H9 (cell line): ENCODE measurements at regions not wholly inside any gene's neighbourhood (a gene's known extent, or its start where the extent isn't known, plus 50 kb on each side); places are given as distances from the start of the nearest gene placed in this dataset.

Source experiments
- DNase-seq: peaks from one replicate; pipeline ENCODE4 v3.0.0-alpha.2; 2017
- H2AFZ ChIP-seq: one replicate; pipeline ENCODE4 v1.6.1; 2013; ENCODE audit warnings: mild to moderate bottlenecking, low read length, control low read depth, moderate library complexity
- H2AK5ac ChIP-seq: 2 replicates; pipeline ENCODE4 v1.6.1; 2013; ENCODE audit warnings: low read length, control low read depth, mixed read lengths; ENCODE audit not compliant: insufficient read length
- H2BK120ac ChIP-seq: one replicate; pipeline ENCODE4 v1.6.1; 2013; ENCODE audit warnings: low read depth, mild to moderate bottlenecking, low read length, control low read depth, inconsistent platforms; ENCODE audit not compliant: poor library complexity, severe bottlenecking
- H2BK12ac ChIP-seq: 2 replicates; pipeline ENCODE4 v1.6.1; 2013; ENCODE audit warnings: low read length, control low read depth, mixed read lengths, low read depth; ENCODE audit not compliant: insufficient read length
- H2BK15ac ChIP-seq: 2 replicates; pipeline ENCODE4 v1.6.1; 2013; ENCODE audit warnings: low read depth, low read length, control low read depth
- H2BK20ac ChIP-seq: one replicate; pipeline ENCODE4 v1.6.1; 2013; ENCODE audit warnings: low read depth, mild to moderate bottlenecking, low read length, control low read depth, inconsistent platforms; ENCODE audit not compliant: poor library complexity, severe bottlenecking
- H2BK5ac ChIP-seq: 2 replicates; pipeline ENCODE4 v1.6.1; 2013; ENCODE audit warnings: low read length, control low read depth, mixed read lengths; ENCODE audit not compliant: insufficient read length
- H3K14ac ChIP-seq: 2 replicates; pipeline ENCODE4 v1.6.1; 2013; ENCODE audit warnings: low read length, control low read depth; ENCODE audit not compliant: insufficient read depth
- H3K18ac ChIP-seq: 2 replicates; pipeline ENCODE4 v1.6.1; 2013; ENCODE audit warnings: low read depth, mild to moderate bottlenecking, mixed read lengths, low read length, control low read depth; ENCODE audit not compliant: insufficient read length
- H3K23ac ChIP-seq: 2 replicates; pipeline ENCODE4 v1.6.1; 2013; ENCODE audit warnings: low read length, control low read depth, mixed read lengths, low read depth; ENCODE audit not compliant: insufficient read length
- H3K23me2 ChIP-seq: 2 replicates; pipeline ENCODE4 v1.6.1; 2013; ENCODE audit warnings: low read depth, mild to moderate bottlenecking, mixed read lengths, low read length, control low read depth; ENCODE audit not compliant: insufficient read length, poor library complexity, severe bottlenecking
- H3K27ac ChIP-seq: 2 replicates; pipeline ENCODE4 v1.5.1; 2013; ENCODE audit warnings: low read length, control low read depth, mixed read lengths, low read depth; ENCODE audit not compliant: insufficient read length
- H3K27me3 ChIP-seq: 2 replicates; pipeline ENCODE4 v1.6.1; 2013; ENCODE audit warnings: low read length, control low read depth, inconsistent platforms; ENCODE audit not compliant: insufficient read depth
- H3K4ac ChIP-seq: 2 replicates; pipeline ENCODE4 v1.6.1; 2013; ENCODE audit warnings: low read depth, mild to moderate bottlenecking, control low read depth, inconsistent platforms, low read length, moderate library complexity
- H3K4me1 ChIP-seq: 2 replicates; pipeline ENCODE4 v1.6.1; 2013; ENCODE audit warnings: low read length, control low read depth, inconsistent platforms; ENCODE audit not compliant: insufficient read depth
- H3K4me2 ChIP-seq: 2 replicates; pipeline ENCODE4 v1.6.1; 2013; ENCODE audit warnings: low read length, control low read depth, mixed read lengths; ENCODE audit not compliant: insufficient read length, insufficient read depth
- H3K56ac ChIP-seq: 2 replicates; pipeline ENCODE4 v1.6.1; 2013; ENCODE audit warnings: low read depth, mild to moderate bottlenecking, mixed read lengths, low read length, control low read depth; ENCODE audit not compliant: insufficient read length
- H3K79me1 ChIP-seq: 2 replicates; pipeline ENCODE4 v1.6.1; 2013; ENCODE audit warnings: low read depth, mild to moderate bottlenecking, moderate library complexity, low read length, control low read depth, inconsistent platforms; ENCODE audit not compliant: insufficient read depth, poor library complexity, severe bottlenecking
- H3K79me2 ChIP-seq: 2 replicates; pipeline ENCODE4 v1.6.1; 2013; ENCODE audit warnings: low read length, control low read depth, inconsistent platforms; ENCODE audit not compliant: insufficient read depth
- H3K9ac ChIP-seq: 2 replicates; pipeline ENCODE4 v1.6.1; 2013; ENCODE audit warnings: low read length, control low read depth, mixed read lengths; ENCODE audit not compliant: insufficient read length; ENCODE audit errors: extremely low read depth
- H3K9me3 ChIP-seq: one replicate; pipeline ENCODE4 v1.6.1; 2013; ENCODE audit warnings: low read depth, low read length, inconsistent platforms; ENCODE audit not compliant: control insufficient read depth
- H3T11ph ChIP-seq: one replicate; pipeline ENCODE4 v1.6.1; 2013; ENCODE audit warnings: mild to moderate bottlenecking, low read length, control low read depth, inconsistent platforms
- H4K20me1 ChIP-seq: one replicate; pipeline ENCODE4 v1.6.1; 2013; ENCODE audit not compliant: control insufficient read depth, insufficient read length, insufficient read depth
- H4K5ac ChIP-seq: 2 replicates; pipeline ENCODE4 v1.6.1; 2013; ENCODE audit warnings: low read depth, mild to moderate bottlenecking, mixed read lengths, low read length, control low read depth; ENCODE audit not compliant: insufficient read length
- H4K8ac ChIP-seq: replicated peaks from 2 replicates; pipeline ENCODE4 v1.6.1; 2013; ENCODE audit warnings: low read length, control low read depth, mixed read lengths, low read depth; ENCODE audit not compliant: insufficient read length
- H4K91ac ChIP-seq: 2 replicates; pipeline ENCODE4 v1.6.1; 2013; ENCODE audit warnings: low read depth, mild to moderate bottlenecking, moderate library complexity, mixed read lengths, low read length, control low read depth; ENCODE audit not compliant: insufficient read length
- H3K27ac Mint-ChIP-seq, 3 experiments: 2 replicates in 2 of 3; 3 replicates in 1 of 3; pipeline ENCODE4 v1.8.0; 2020 to 2021; ENCODE audit warnings: mixed read lengths in 3 of 3, mild to moderate bottlenecking in 1 of 3, moderate library complexity in 1 of 3
- H3K27me3 Mint-ChIP-seq: 2 replicates; pipeline ENCODE4 v1.8.0; 2021; ENCODE audit warnings: low read depth, mild to moderate bottlenecking, moderate library complexity, mixed read lengths
- H3K36me3 Mint-ChIP-seq, 3 experiments: 2 replicates in 2 of 3; 3 replicates in 1 of 3; pipeline ENCODE4 v1.8.0; 2020 to 2021; ENCODE audit warnings: low read depth in 3 of 3, mixed read lengths in 3 of 3; ENCODE audit not compliant: insufficient read depth in 1 of 3
- H3K4me1 Mint-ChIP-seq, 2 experiments: 2 replicates each; pipeline ENCODE4 v1.8.0; 2020; ENCODE audit warnings: mixed read lengths in 2 of 2
- H3K4me3 Mint-ChIP-seq, 2 experiments: 2 replicates in 1 of 2; 3 replicates in 1 of 2; pipeline ENCODE4 v1.8.0; 2020 to 2021; ENCODE audit warnings: mild to moderate bottlenecking in 2 of 2, mixed read lengths in 2 of 2, moderate library complexity in 1 of 2
- H3K9me3 Mint-ChIP-seq, 2 experiments: 2 replicates in 1 of 2; 3 replicates in 1 of 2; pipeline ENCODE4 v1.8.0; 2020; ENCODE audit warnings: mild to moderate bottlenecking in 2 of 2, mixed read lengths in 2 of 2, moderate library complexity in 1 of 2
- CTCF ChIP-seq: fragments of 200-600 bp; sonication (generic); conservative IDR thresholded peaks from 3 replicates; pipeline ENCODE4 v1.8.0; 2021; ENCODE audit warnings: antibody characterized with exemption, mild to moderate bottlenecking
- WGBS: extraction: QIAGEN DNeasy Blood & Tissue Kit; methylation state at CpG from one replicate; pipeline ENCODE4 v1.1.7; 2013; ENCODE audit warnings: missing lambda C conversion rate, low lambda C conversion rate, mixed read lengths; ENCODE audit not compliant: insufficient read length; ENCODE audit errors: extremely low coverage; 5-methylcytosine and 5-hydroxymethylcytosine counted together

GRCh38 chr6:68252632-68253031 lies 382.4 kb upstream of the ADGRB3 start:
- no peak overlapping the region for H2BK20ac ChIP-seq

More at GRCh38 chr6:68252632-68253031, 382.4 kb upstream of the ADGRB3 start:
- H3K4me1 ChIP-seq: no peaks in the 10 kb centered on the region
- no peaks in the 10 kb centered on the region for H3K23me2 ChIP-seq
- H3K79me1 ChIP-seq: no peaks in the 10 kb centered on the region
- no peaks in the 10 kb centered on the region for H3K9me3 ChIP-seq
- H3K23ac ChIP-seq: no peak overlapping the region
- no peak overlapping the region for H3T11ph ChIP-seq
- no peak for TF ChIP-seq CTCF
- no peaks in the 10 kb centered on the region for H3K79me2 ChIP-seq
- no peak overlapping the region for H2AK5ac ChIP-seq
- no peak overlapping the region for H2AFZ ChIP-seq
- peaks cover 15 to 28% of the 10 kb centered on the region in 2 experiments; a peak in 4 of 5 replicates for H3K9me3 Mint-ChIP-seq
- H3K27ac Mint-ChIP-seq: no peak overlapping the region
- H3K4me2 ChIP-seq: no peak overlapping the region
- no peak overlapping the region for H2BK5ac ChIP-seq
- H3K27ac ChIP-seq: no peak overlapping the region
- H3K4ac ChIP-seq: no peak overlapping the region
- DNase-seq: no peak
- no peak overlapping the region for H4K8ac ChIP-seq
- no peaks in the 10 kb centered on the region for H4K20me1 ChIP-seq
- no CpG with 5 or more reads among the region's 2 CpGs for WGBS
- peaks cover 0 to 16% (median 0%) of the 10 kb centered on the region in 3 experiments; a peak in 3 of 7 replicates for H3K36me3 Mint-ChIP-seq
- no peaks in the 10 kb centered on the region for H3K27me3 ChIP-seq
- no peaks in the 10 kb centered on the region for H3K4me1 Mint-ChIP-seq
- H3K4me3 Mint-ChIP-seq: no peak overlapping the region
- H3K56ac ChIP-seq: no peak overlapping the region
- no peak overlapping the region for H2BK12ac ChIP-seq
- no peak overlapping the region for H3K18ac ChIP-seq
- H2BK15ac ChIP-seq: no peak overlapping the region
- no peaks in the 10 kb centered on the region for H3K27me3 Mint-ChIP-seq
- H2BK120ac ChIP-seq: no peak overlapping the region
- no peak overlapping the region for H4K5ac ChIP-seq
- no peak overlapping the region for H4K91ac ChIP-seq
- no peak overlapping the region for H3K9ac ChIP-seq
- no peak overlapping the region for H3K14ac ChIP-seq
